ENCODE measurements at regions not wholly inside any gene's neighbourhood (a gene's known extent, or its start where the extent isn't known, plus 50 kb on each side); places are given as distances from the start of the nearest gene placed in this dataset.
A peak's percentile ranks its signal among the peaks of the same experiment; 100 is the strongest.
"Not testable (repeated sequence)": the region's sequence is repeated elsewhere in the genome, so short reads cannot be mapped to it uniquely, and the experiment has no call there.

DNA sequence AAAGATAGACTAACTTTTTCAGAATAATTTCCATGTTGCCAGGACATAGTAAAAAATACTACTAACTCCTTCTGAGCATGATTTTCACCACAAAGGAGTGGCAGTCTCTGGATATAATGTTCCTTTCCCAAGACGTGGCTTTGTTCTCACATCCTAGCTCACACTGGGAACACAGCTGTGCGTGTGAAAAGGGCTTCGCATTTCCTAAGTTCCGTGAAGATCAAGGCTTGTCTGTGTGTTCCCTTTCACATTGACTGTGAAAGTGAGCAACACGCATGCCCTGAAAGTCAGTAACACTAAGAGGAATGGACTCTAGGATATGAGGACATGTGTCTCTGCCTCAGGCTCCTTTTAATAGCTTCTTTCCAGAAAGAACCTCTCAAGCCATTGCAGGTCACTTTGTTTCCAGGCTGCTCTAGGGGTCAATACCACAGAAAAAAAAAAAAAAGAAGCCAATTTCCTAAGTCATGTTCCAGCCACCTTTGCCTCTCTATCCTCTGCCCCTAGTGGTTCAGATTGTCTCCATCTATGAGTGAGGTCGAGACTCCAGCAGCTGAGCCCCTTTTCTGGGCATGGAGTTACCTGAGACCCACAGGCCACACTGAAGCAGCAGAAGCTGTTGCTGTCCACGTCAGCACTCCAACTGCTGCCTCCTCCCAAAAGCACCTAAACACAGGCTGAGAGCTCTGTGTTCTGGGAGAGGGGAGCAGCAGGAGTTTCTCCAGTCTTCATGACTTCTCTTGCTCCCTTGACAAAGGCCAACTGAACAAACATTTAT lies 355.9 kb downstream of the RSL24D1 start:
- DNase-seq = no peak

DNA sequence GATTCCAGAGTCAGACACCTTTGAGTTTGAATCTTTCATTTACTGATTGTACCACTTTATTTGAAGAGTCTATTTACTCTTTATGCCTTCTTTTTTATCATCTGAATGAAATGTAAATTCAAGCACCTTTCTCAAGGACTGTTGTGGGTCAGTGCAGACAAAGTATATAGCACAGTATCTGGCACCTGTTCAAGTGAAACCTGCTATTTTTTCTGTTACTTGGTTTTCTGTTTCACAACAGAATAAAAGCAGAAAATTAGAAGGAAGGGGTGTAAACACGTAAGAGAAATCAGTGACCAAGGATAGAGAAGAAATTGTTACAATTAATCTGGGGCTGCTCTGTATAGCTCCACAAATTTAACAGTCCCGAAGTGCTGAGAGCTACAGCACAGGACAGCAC lies 357.4 kb downstream of the RSL24D1 start:
- no peak for DNase-seq

DNA sequence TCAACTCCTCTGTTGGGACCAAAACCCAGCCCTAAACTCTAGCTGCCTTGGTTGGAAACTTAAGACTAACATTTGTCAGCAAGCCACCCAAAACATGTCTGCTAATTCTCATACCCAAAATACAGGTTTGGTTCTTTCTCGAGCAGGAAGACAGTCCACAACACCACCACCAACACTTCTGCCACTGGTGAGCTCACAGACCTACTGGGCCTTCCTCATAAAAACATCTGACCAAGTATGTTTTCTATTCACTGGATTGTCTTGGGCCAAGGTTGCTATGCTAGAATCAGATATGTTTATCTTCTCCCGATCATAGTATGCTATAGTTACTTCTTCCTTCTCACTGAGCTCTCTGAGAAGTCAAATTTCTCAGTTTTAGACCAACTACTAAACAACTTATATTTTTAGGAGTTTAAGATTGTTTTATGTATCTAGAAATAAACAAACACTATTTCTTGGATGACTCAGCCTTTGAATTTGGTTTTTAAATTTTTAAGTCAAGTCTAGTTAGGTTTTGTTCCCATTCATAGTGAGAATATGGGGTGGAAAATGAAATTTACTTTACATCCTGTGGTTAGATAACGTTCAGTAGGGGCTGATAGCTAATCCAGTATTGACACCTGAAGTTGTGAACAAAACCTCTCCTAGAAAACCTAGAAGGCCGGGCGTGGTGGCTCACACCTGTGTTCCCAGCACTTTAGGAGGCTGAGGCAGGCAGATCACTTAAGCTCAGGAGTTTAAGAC lies 360.5 kb downstream of the RSL24D1 start:
- DNase-seq = no peak

DNA sequence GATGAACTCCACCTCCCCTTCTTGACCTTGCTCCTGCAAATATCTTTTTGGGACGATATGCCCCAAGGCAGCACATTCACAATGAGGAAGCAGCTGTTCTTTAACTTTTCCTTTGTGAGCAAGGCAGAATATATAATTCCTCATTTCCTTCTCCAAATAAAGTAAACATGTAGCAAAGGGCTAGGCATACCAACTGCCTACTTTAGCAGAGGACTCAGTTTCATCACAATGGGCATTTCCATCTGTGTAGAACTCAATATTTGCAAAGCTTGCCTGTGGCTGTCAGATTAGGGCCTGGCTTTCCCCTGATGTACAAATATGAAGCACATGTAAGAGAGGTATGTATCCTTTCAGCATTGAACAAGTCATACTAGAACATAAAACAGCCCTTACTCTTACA lies 366.9 kb downstream of the RSL24D1 start:
- no peak for DNase-seq

DNA sequence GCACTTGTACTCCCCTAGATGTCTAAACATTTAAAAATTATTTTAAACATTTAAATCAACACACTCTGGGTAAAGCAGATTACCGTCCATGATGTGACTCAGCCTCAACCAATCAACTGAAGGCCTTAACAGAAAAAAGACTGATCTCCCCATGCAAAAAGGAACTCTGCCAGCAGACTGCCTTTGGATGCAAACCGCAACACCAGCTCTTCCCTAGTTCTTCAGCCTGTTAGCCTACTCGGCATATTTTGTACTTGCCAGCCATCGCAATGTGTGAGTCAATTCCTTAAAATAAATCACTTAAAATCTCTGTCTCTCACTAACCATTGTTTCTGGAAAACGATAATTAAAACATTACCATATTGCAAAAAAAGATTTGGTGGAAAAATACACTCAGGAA lies 375.9 kb downstream of the RSL24D1 start:
- no peak for DNase-seq

DNA sequence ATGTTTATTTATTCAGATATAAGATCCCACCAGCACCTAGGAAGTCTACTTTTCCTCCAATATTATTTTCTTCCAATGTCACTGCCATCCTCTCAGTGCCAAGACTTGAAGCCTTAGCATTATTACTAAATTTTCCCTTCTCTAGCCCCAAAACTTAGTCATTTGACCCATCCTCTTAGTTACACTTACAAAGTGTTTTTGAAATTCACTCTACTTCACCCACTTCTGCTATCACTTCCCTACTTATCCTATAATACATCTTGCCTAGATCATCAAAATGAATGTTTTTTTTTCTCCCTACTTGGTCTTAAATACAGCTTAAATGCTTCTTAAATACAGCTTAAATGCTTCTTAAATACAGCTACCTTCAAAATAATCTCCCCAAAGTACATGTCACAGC lies 376.6 kb downstream of the RSL24D1 start:
- DNase-seq = no peak

DNA sequence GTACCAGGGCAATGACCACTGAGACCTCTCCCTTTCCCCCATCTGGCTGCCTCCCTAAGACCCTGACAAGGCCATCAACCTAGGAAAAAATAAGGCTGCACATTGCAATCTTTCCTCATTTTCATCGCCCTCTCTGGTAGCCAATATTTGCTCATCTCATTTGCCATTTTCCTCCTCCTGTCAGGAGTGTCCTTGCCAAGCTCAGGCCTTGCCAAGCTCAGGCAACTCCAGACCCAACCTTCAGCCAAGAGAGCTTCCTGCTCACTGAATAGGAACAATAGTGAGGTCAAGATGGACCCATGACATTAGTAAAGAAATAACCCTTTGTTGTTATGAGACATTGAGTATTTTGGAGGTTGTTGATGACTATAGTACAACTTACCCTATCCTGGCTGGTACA lies 380.3 kb downstream of the RSL24D1 start:
- no peak for DNase-seq

DNA sequence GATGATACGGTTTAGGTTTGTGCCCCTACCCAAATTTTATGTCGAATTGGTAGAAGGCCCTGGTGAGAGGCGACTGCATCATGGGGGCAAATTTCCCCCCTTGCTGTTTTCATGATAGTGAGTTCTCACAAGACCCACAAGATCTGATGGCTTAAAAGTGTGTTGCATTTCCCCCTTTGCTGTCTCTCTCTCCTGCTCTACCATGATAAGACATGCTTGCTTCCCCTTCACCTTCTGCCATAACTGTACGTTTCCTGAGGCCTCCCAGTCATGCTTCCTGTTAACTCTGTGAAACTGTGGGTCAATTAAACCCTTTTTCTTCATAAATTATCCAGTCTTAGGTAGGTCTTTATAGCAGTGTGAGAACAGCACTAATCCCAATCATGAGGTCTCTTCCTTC lies 381.2 kb downstream of the RSL24D1 start:
- DNase-seq = no peak

DNA sequence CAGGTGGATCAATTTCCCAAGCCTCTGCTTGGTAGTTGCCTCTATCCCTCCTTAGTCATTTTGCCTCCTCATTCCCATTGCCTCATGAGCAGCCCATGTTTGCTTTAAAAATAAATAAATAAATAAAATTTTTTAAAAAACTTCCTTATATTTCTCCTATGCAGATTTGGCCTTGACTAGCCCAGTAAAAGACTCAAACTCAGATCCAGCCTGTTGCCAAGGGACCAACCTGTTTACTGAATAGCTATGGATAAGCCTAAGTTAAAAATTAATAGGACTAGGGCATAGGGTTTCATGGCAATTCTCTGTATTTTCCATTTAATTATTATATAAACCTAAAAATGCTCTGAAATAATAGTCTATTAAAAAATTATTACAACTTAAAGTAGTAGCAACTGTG lies 384.4 kb downstream of the RSL24D1 start:
- no peak for DNase-seq

DNA sequence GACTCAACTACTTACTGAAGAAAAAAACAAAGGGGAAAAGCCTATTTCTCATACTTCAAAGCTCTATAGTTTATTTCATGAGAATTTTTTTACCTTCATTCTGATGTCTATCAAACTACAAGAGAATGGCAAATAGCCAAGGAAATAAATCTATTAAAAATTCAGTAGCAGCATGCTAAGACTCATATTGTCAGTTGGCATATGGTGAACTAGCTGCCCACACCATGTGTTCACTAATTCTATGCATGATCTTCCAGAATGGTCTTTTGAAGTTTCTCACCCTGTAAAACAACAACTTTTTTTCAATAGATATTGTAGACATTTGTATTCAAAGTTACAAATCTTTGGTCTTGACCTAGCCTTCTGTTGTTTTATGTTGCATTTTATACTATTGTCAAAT lies 386.2 kb downstream of the RSL24D1 start:
- no peak for DNase-seq

DNA sequence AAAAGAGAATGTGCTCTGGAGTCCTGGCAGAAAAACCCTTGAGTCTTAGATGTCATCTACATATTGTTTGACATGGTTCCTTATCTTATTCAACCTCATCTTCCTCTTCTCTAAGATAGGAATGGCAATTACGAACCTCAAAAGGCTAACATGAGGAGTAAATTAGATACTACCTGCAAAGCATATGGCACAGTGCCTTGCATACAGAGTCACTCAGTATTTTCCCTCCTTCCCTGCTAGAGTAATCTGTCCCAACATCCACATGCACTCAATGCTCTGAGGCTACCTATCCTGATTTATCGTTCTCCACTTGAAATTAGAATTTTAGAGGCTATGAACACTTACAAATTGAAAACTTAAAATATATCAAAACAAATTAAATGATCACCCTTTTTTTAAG lies 386.7 kb downstream of the RSL24D1 start:
- DNase-seq = no peak

DNA sequence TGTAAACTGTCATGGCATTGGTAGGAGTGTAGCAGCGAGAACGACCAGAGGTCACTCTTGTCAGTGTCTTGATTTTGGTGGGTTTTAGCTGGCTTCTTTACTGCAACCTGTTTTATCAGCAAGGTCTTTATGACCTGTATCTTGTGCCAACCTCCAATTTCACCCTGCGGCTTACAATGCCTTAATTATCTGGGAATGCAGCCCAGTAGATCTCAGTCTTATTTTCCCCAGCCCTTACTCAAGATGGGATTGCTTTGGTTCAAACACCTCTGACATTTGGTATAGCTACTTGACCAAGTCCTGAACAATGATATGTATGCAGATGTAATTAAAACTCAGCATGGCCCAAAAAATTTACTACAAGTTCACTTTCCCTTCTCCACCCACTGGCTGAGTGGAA lies 388.4 kb downstream of the RSL24D1 start:
- DNase-seq = no peak

DNA sequence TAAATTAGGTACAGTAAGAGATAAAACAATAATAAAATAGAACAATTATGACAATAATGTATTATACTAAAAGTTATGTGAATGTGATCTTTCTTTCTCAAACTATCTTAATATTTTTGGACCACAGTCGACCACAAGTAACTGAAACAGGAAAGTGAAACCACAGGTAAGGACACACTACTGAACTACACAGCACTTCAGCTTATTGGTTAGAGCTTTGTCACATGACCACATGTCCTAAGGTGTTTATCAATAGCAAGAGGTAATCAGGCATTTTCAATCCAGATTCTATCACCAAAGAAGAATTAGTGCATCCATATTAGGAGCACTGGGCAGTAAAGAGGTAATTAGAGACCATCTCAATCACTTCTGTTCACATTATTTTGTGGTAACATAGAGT lies 392.8 kb downstream of the RSL24D1 start:
- no peak for DNase-seq

DNA sequence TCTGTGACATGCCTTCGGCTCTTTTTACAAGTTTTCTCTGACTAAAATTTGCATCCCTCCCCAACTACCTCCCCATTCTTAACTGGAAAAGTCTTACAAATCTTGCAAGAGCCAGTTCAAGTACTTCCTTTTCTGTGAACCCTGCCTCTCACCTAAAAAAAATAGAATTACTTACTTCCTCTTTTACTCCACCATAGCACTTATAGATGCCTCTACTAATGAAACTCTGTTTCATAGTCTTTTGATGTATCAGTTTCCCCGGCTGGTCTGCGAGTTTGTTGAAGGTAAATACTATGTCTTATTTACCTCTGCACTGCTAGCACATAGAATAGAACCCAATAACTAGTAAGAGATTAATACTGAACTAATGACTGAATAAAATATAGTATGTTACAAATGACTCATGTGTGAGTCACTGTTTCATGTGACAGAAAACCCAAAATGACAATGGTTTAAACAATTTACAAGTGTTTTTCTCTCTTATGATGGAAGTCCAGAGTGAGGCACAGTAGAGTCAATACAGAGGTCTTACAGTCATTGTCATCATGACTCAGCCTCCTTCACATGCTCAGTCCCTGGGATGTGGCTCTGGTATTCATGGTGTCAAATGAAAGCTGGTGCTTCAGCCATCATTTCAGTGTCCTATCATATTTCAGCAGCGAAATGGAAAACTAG lies 393.5 kb downstream of the RSL24D1 start:
- DNase-seq = no peak

DNA sequence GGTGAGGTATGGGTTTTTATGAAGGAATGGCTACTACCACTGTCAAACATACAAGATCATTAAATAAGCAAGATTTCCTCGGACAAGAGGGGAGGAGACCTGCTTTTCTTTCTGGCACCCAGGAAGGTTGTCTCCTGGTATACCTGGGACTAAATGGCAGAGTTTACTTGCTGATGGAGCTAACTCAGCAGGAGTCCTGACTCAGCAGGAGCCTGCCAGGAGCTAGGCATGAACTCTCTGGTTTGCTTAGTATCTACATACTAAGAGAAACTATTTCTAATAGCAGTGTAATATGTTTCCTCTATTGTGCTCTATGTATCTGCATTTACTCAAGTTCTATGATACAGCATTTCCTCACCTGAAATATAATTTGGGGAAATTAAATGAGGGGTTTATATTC lies 404.2 kb downstream of the RSL24D1 start:
- no peak for DNase-seq

DNA sequence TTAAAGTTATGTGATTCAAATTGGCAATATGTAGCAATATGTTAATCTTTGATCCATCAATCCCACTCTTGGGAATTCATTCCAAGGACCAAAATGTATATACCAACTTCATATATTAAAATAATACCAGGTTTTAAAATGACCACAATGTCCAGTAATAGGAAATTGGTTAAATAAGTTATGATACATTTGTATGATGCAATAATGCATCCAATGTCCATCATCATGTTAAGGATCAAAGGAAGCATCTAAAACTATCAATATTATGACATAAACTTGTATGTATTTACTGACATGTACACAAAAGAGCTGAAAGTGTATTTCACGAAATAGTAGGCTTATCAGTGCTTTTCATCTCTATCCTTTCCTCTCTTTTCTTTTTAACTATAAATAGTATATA lies 406.0 kb downstream of the RSL24D1 start:
- no peak for DNase-seq

DNA sequence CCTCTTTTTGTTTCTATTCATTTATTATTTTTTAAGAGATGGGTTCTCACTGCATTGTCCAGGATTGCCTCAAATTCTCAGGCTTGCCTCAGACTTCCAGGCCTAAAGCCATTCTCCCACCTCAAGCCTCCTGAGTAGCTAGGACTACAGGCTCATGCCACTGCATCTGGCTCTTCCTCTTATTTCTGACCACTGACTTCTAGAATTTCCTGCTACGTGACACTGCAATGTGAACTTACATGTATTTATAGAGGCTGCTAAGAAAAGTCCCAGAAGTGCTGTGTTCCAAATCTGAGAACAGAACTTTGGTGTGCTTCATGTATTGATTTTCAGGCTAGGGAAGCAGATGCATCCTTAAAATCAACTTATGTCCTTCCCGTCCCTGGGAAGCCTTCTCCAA lies 407.4 kb downstream of the RSL24D1 start:
- DNase-seq = no peak

DNA sequence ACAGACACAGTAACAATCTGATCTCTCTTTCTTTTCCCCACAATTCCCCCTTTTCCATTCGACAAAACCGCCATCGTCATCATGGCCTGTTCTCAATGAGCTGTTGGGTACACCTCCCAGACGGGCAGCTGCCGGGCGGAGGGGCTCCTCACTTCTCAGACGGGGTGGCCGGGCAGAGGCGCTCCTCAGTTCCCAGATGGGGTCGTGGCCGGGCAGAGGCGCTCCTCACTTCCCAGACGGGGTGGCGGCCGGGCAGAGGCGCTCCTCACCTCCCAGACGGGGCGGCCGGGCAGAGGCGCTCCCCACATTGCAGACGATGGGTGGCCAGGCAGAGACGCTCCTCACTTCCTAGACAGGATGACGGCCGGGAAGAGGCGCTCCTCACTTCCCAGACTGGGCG lies 415.5 kb downstream of the RSL24D1 start:
- DNase-seq = not testable (repeated sequence)

DNA sequence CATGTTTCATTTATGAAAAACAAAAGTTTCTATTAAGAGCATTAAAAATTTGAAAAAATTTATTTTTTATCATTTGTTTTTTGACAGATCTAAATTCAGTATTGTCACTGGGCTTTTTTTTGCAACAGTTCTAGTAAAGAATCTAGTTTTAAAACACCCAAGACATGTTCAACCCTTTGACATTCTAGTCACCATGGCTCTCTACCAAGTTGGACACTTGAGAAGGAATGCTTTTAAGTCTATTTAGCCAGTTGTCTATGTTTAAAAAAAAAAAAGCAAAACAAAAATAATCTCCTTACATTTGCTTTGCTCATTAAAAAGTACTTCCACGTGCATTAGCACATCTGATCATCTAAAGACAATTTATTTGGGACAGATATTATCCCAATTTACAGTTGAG lies 417.5 kb downstream of the RSL24D1 start:
- no peak for DNase-seq

DNA sequence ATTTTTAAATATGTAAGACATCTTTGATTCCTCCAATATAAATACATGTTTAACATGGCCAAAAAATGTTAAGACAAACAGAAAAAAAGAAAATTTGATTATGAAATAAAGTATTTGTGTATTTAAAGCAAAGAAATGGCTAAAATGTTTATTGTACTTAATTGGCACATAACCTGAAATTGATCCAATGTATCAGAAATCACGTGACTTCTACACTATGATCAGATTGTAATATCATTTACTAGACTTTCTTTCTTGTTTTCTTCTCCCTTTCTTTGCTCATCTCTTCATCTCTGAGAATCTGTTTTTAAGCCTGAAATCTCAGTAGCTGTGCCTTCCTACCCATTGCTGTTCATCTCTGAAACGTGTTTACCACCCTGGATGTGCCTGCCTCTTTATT lies 420.3 kb downstream of the RSL24D1 start:
- DNase-seq = no peak

DNA sequence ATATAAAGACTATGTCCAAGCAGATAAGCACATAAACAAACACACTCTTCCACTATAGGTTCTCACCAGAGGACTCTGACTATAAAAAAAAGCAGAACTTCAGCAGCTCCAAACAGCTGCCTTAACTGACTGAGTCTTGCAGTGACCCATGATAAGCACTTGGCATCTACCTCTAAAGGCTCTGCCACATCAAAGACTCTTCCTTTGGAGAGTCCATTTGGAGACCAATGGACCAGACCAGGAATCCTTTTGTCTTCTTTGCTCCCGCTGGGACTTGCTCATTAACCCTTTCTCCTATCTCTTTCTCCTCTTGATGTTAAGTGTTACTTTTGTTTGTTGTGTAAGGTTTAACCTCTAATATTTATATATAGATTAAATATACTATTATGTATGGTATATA lies 424.1 kb downstream of the RSL24D1 start:
- DNase-seq = peak; percentile 2

DNA sequence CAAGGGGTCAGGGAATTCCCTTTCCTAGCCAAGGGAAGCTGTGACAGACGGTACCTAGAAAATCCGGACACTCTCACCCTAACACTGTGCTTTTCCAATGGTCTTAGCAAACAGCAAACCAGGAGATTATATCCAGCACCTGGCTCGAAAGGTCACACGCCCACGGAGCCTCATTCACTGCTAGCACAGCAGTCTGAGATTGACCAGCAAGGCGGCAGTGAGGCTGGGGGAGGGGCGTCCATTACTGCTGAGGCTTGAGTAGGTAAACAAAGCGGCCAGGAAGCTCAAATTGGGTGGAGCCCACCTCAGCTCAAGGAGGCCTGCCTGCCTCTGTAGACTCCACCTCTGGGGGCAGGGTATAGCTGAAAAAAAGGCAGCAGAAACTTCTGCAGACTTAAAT lies 447.3 kb downstream of the RSL24D1 start:
- DNase-seq = not testable (repeated sequence)

DNA sequence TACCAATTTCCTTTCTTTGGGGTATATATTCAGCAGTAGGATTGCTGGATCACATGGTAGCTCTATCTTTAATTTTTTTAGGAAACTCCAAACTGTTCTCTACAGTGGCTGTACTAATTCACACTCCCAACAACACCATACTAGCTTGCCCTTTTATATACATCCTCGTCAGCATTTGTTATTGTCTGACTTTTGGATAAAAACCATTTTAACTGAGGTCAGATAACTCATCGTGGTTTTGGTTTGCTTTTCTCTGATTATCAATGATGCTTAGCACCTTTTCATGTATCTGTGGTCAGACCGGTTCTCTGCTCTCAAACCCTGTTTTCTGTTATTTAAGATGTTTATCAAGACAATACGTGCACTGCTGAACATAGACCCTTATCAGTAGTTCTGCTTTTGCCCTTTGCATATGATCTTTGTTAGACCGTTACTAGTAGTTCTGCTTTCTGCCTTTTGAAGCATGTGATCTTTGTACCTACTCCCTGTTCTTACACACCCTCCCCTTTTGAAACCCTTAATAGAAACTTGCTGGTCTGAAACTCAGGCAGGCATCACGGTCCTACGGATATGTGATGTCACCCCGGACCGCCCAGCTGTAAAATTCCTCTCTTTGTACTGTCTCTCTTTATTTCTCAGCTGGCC lies 474.3 kb downstream of the RSL24D1 start:
- DNase-seq = no peak

DNA sequence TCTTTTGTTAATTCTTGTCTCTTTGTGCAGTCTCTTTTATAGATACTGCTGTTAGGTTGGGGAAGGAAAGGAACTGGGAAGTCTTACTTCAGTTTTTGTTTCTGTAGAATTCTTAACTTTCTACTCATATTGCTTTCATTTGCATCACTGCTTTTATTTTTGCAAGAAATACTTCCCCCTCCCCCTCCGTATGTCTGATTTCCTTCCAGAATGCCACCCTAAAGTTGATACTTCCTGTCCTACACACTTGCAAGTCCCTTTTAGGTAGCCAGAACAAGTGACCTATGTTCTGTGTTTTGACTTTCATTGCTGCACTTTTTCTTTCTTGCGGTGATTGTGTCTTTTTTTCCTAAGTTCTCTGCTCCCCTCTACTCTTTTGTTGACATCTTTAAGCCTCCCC lies 477.4 kb downstream of the RSL24D1 start:
- DNase-seq = no peak

Data from DMS79 (cell line).